ENCODE measurements at regions not wholly inside any gene's neighbourhood (a gene's known extent, or its start where the extent isn't known, plus 50 kb on each side); places are given as distances from the start of the nearest gene placed in this dataset.

- Mint-ChIP-seq H3K4me3 (ENCODE audit: unreplicated experiment) (no peak overlapping the region), H3K9me3 (ENCODE audit: unreplicated experiment) (no peaks in the 10 kb centered on the region), H3K27ac (ENCODE audit: unreplicated experiment) (no peak overlapping the region), H3K36me3 (ENCODE audit: unreplicated experiment) (no peaks in the 10 kb centered on the region), H3K27me3 (ENCODE audit: unreplicated experiment) (no peaks in the 10 kb centered on the region), H3K4me1 (ENCODE audit: unreplicated experiment) (no peaks in the 10 kb centered on the region)
- DNase-seq (ENCODE audit: extremely low spot score, unreplicated experiment): no peak
- no peak for TF ChIP-seq CTCF (IDR thresholded peaks at IDR 0.05)
Observed at GRCh38 chr6:1118287-1118647, 193.6 kb upstream of the FOXQ1 start.

- Mint-ChIP-seq H3K4me3 (ENCODE audit: unreplicated experiment) (no peak overlapping the region), H3K4me1 (ENCODE audit: unreplicated experiment) (no peaks in the 10 kb centered on the region), H3K36me3 (ENCODE audit: unreplicated experiment) (no peaks in the 10 kb centered on the region), H3K27ac (ENCODE audit: unreplicated experiment) (no peak overlapping the region), H3K9me3 (ENCODE audit: unreplicated experiment) (no peaks in the 10 kb centered on the region), H3K27me3 (ENCODE audit: unreplicated experiment) (no peaks in the 10 kb centered on the region)
- no peak for TF ChIP-seq CTCF (IDR thresholded peaks at IDR 0.05)
- peak; percentile 49 for DNase-seq (ENCODE audit: extremely low spot score, unreplicated experiment)
Observed at GRCh38 chr6:1117530-1118286, 194.2 kb upstream of the FOXQ1 start.

GRCh38 chr6:1116149-1116548, 195.7 kb upstream of the FOXQ1 start:
- H3K27me3 Mint-ChIP-seq (ENCODE audit: unreplicated experiment): no peaks in the 10 kb centered on the region
- no peaks in the 10 kb centered on the region for H3K36me3 Mint-ChIP-seq (ENCODE audit: unreplicated experiment)
- no peaks in the 10 kb centered on the region for H3K4me1 Mint-ChIP-seq (ENCODE audit: unreplicated experiment)
- TF ChIP-seq CTCF (IDR thresholded peaks at IDR 0.05): no peak
- no peak overlapping the region for H3K27ac Mint-ChIP-seq (ENCODE audit: unreplicated experiment)
- peak; percentile 64 for DNase-seq (ENCODE audit: extremely low spot score, unreplicated experiment)
- no peaks in the 10 kb centered on the region for H3K9me3 Mint-ChIP-seq (ENCODE audit: unreplicated experiment)
- no peak overlapping the region for H3K4me3 Mint-ChIP-seq (ENCODE audit: unreplicated experiment)

- Mint-ChIP-seq H3K27ac (ENCODE audit: unreplicated experiment) (no peak overlapping the region), H3K9me3 (ENCODE audit: unreplicated experiment) (no peaks in the 10 kb centered on the region), H3K27me3 (ENCODE audit: unreplicated experiment) (no peaks in the 10 kb centered on the region)
Observed at GRCh38 chr6:1113916-1114540, 197.9 kb upstream of the FOXQ1 start.

More at GRCh38 chr6:1113916-1114540, 197.9 kb upstream of the FOXQ1 start:
- Mint-ChIP-seq H3K4me3 (ENCODE audit: unreplicated experiment) (no peak overlapping the region), H3K36me3 (ENCODE audit: unreplicated experiment) (no peaks in the 10 kb centered on the region), H3K4me1 (ENCODE audit: unreplicated experiment) (no peaks in the 10 kb centered on the region)
- TF ChIP-seq CTCF (IDR thresholded peaks at IDR 0.05): no peak
- DNase-seq (ENCODE audit: extremely low spot score, unreplicated experiment): no peak

All from osteocyte (in vitro differentiated cells).